ENCODE measurements at regions not wholly inside any gene's neighbourhood (a gene's known extent, or its start where the extent isn't known, plus 50 kb on each side); places are given as distances from the start of the nearest gene placed in this dataset.

DNA sequence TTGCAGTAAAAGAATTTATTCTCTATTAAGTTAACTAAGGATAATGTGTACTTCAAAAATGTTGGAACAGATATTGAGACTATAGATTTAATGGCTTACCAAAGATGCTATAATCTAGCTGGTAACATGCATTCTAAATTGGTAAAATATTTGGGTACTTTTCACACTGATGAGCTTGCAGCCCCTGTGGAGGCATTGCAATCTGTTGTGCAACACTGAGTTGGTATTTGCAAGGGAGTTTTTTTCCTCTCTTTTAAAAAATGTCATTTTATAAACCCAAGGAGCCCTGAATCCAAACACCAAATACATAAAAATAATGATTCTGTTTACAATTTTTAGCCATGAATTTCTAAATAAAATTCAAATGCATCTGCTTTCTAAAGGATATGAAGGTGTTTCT, 944.8 kb downstream of the DTWD2 start:
- TF ChIP-seq POLR2A (IDR thresholded peaks at IDR 0.05; ENCODE audit: low read length) = no peak
- TF ChIP-seq GATA1 (IDR thresholded peaks at IDR 0.05; ENCODE audit: low read depth, low read length) = no peak
